H1 (cell line): ENCODE measurements at regions not wholly inside any gene's neighbourhood (a gene's known extent, or its start where the extent isn't known, plus 50 kb on each side); places are given as distances from the start of the nearest gene placed in this dataset.

Experiments
- EZH2 ChIP-seq: fragments of 200-600 bp; sonication (generic); IDR thresholded peaks from 2 replicates; pipeline ENCODE4 v1.7.1; 2012; ENCODE audit warnings: low read depth, mild to moderate bottlenecking, moderate library complexity, low read length, inconsistent platforms; ENCODE audit not compliant: severe bottlenecking
- FOSL1 ChIP-seq: IDR thresholded peaks from 2 replicates; pipeline ENCODE4 v1.6.1; 2011; ENCODE audit warnings: mild to moderate bottlenecking, low read depth, low read length, moderate library complexity; ENCODE audit not compliant: insufficient read depth
- KDM1A ChIP-seq: fragments of 200-600, 300-600 bp; sonication (generic); IDR thresholded peaks from 2 replicates; pipeline ENCODE4 v1.7.1; 2016; ENCODE audit warnings: mild to moderate bottlenecking, low read length, borderline replicate concordance
- POLR2AphosphoS5 ChIP-seq: IDR thresholded peaks from 2 replicates; pipeline ENCODE4 v1.6.1; 2011; ENCODE audit warnings: low read depth, low read length
- TF ChIP-seq, protein P1 (sequence below): IDR thresholded peaks from 2 replicates; pipeline ENCODE4 v1.6.1; 2011; ENCODE audit warnings: low read depth, mild to moderate bottlenecking, low read length; ENCODE audit not compliant: insufficient read depth
- TF ChIP-seq, protein P2 (sequence below), 3 experiments: IDR thresholded peaks; 1 replicate in 2 of 3; 2 replicates in 1 of 3; pipeline versions ENCODE4 v1.5.1 to v1.6.1; 2011; ENCODE audit warnings: low read length in 3 of 3, mild to moderate bottlenecking in 3 of 3, inconsistent platforms in 2 of 3, low read depth in 1 of 3, moderate library complexity in 1 of 3; ENCODE audit not compliant: insufficient read depth in 1 of 3; ENCODE audit errors: control extremely low read depth in 1 of 3

GRCh38 chr10:64159910-64160872 lies 639.0 kb downstream of the REEP3 start:
- TF ChIP-seq, protein P1, sequence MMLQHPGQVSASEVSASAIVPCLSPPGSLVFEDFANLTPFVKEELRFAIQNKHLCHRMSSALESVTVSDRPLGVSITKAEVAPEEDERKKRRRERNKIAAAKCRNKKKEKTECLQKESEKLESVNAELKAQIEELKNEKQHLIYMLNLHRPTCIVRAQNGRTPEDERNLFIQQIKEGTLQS = no peak
- no peak for TF ChIP-seq POLR2AphosphoS5
- TF ChIP-seq FOSL1 = no peak
- TF ChIP-seq, protein P2, sequence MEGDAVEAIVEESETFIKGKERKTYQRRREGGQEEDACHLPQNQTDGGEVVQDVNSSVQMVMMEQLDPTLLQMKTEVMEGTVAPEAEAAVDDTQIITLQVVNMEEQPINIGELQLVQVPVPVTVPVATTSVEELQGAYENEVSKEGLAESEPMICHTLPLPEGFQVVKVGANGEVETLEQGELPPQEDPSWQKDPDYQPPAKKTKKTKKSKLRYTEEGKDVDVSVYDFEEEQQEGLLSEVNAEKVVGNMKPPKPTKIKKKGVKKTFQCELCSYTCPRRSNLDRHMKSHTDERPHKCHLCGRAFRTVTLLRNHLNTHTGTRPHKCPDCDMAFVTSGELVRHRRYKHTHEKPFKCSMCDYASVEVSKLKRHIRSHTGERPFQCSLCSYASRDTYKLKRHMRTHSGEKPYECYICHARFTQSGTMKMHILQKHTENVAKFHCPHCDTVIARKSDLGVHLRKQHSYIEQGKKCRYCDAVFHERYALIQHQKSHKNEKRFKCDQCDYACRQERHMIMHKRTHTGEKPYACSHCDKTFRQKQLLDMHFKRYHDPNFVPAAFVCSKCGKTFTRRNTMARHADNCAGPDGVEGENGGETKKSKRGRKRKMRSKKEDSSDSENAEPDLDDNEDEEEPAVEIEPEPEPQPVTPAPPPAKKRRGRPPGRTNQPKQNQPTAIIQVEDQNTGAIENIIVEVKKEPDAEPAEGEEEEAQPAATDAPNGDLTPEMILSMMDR (IDR thresholded peaks at IDR 0.05; ENCODE audit: control extremely low read depth in 1 of 3, insufficient read depth in 1 of 3, low read depth in 1 of 3, low read length in 3 of 3) = no peak
- no peak for TF ChIP-seq EZH2
- TF ChIP-seq KDM1A = no peak
